GM21786 (cell line): ENCODE measurements at regions not wholly inside any gene's neighbourhood (a gene's known extent, or its start where the extent isn't known, plus 50 kb on each side); places are given as distances from the start of the nearest gene placed in this dataset.
"Not testable (repeated sequence)": the region's sequence is repeated elsewhere in the genome, so short reads cannot be mapped to it uniquely, and the experiment has no call there.

ENCODE experiments used
- ATAC-seq: cut with Tn5 transposase; IDR thresholded peaks from one replicate; pipeline ENCODE4 v1.9.1; 2021; ENCODE audit not compliant: unreplicated experiment

- ATAC-seq = no peak
Measured at GRCh38 chr5:51651889-51652288, 268.6 kb downstream of the ISL1 start.

GRCh38 chr5:51652980-51653379, 269.7 kb downstream of the ISL1 start:
- no peak for ATAC-seq

- no peak for ATAC-seq
Measured at GRCh38 chr5:51657340-51658240, 274.3 kb downstream of the ISL1 start.

- no peak for ATAC-seq
Measured at GRCh38 chr5:51661646-51662265, 278.5 kb downstream of the ISL1 start.

GRCh38 chr5:51664491-51665250, 281.4 kb downstream of the ISL1 start:
- no peak for ATAC-seq

- ATAC-seq = no peak
Measured at GRCh38 chr5:51665251-51665593, 282.0 kb downstream of the ISL1 start.

GRCh38 chr5:51669095-51669494, 285.8 kb downstream of the ISL1 start:
- no peak for ATAC-seq

- ATAC-seq = no peak
Measured at GRCh38 chr5:51678330-51678729, 295.1 kb downstream of the ISL1 start.

- no peak for ATAC-seq
Measured at GRCh38 chr5:51679286-51679685, 296.0 kb downstream of the ISL1 start.

- no peak for ATAC-seq
Measured at GRCh38 chr5:51684794-51685355, 301.6 kb downstream of the ISL1 start.

GRCh38 chr5:51685419-51685818, 302.2 kb downstream of the ISL1 start:
- no peak for ATAC-seq

- ATAC-seq = no peak
Measured at GRCh38 chr5:51686622-51687021, 303.4 kb downstream of the ISL1 start.

- no peak for ATAC-seq
Measured at GRCh38 chr5:51691538-51692079, 308.4 kb downstream of the ISL1 start.

GRCh38 chr5:51694826-51695225, 311.6 kb downstream of the ISL1 start:
- ATAC-seq = no peak

- no peak for ATAC-seq
Measured at GRCh38 chr5:51696122-51696521, 312.9 kb downstream of the ISL1 start.

- ATAC-seq = not testable (repeated sequence)
Measured at GRCh38 chr5:51702046-51702445, 318.8 kb downstream of the ISL1 start.

GRCh38 chr5:51712201-51712600, 329.0 kb downstream of the ISL1 start:
- no peak for ATAC-seq

GRCh38 chr5:51715445-51715844, 332.2 kb downstream of the ISL1 start:
- ATAC-seq = not testable (repeated sequence)

GRCh38 chr5:51731421-51732029, 348.3 kb downstream of the ISL1 start:
- no peak for ATAC-seq

GRCh38 chr5:51732304-51732703, 349.1 kb downstream of the ISL1 start:
- no peak for ATAC-seq

- no peak for ATAC-seq
Measured at GRCh38 chr5:51734677-51735076, 351.4 kb downstream of the ISL1 start.
